C4-2B (cell line): ENCODE measurements at regions not wholly inside any gene's neighbourhood (a gene's known extent, or its start where the extent isn't known, plus 50 kb on each side); places are given as distances from the start of the nearest gene placed in this dataset.

ENCODE experiments used
- H3K27ac ChIP-seq: fragments of 450-650 bp; 2 replicates; pipeline ENCODE4 v1.5.1; 2017
- CTCF ChIP-seq: fragments of 450-650 bp; conservative IDR thresholded peaks from 2 replicates; pipeline ENCODE4 v1.5.1; 2017; ENCODE audit warnings: mild to moderate bottlenecking
- ZFX ChIP-seq: fragments of 450-650 bp; IDR thresholded peaks from 2 replicates; pipeline ENCODE4 v1.6.1; 2017

GRCh38 chr13:61358599-61358998, 57.0 kb downstream of the PCDH20 start:
- no peak for TF ChIP-seq CTCF
- no peak for TF ChIP-seq ZFX
- no peak overlapping the region for H3K27ac ChIP-seq

- H3K27ac ChIP-seq, result no peak overlapping the region
Observed at GRCh38 chr13:61350341-61350740, 65.3 kb downstream of the PCDH20 start.

GRCh38 chr13:61339054-61339621, 76.5 kb downstream of the PCDH20 start:
- no peak overlapping the region for H3K27ac ChIP-seq
- no peak for TF ChIP-seq ZFX
- no peak for TF ChIP-seq CTCF

More at GRCh38 chr13:61350341-61350740, 65.3 kb downstream of the PCDH20 start:
- TF ChIP-seq CTCF (no peak), ZFX (no peak)

GRCh38 chr13:61316647-61317046, 99.0 kb downstream of the PCDH20 start:
- H3K27ac ChIP-seq, result no peak overlapping the region
- TF ChIP-seq CTCF (no peak), ZFX (no peak)

- TF ChIP-seq ZFX, result no peak
- TF ChIP-seq CTCF, result no peak
- H3K27ac ChIP-seq, result no peak overlapping the region
Observed at GRCh38 chr13:61294467-61295191, 121.0 kb downstream of the PCDH20 start.

- TF ChIP-seq ZFX (no peak), CTCF (peak; percentile 76)
- no peak overlapping the region for H3K27ac ChIP-seq
Observed at GRCh38 chr13:61286148-61286745, 129.4 kb downstream of the PCDH20 start.

- TF ChIP-seq ZFX, result no peak
- no peak for TF ChIP-seq CTCF
- no peak overlapping the region for H3K27ac ChIP-seq
Observed at GRCh38 chr13:61277586-61278276, 137.9 kb downstream of the PCDH20 start.
